T-helper 1 cell treated with Interleukin-12 subunit alpha and Interleukin-12 subunit beta and Interleukin-4 antibody, amounts not matched to agents 30 ng/mL and 1 ng/mL, for 36 hours (primary cell): ENCODE measurements at regions not wholly inside any gene's neighbourhood (a gene's known extent, or its start where the extent isn't known, plus 50 kb on each side); places are given as distances from the start of the nearest gene placed in this dataset.

Source experiments
- intact Hi-C: fragments of 100-400 bp; cut with micrococcal nuclease; formaldehyde crosslinking; loops from one replicate; pipeline ENCODE4 v1.15.1; 2024

DNA sequence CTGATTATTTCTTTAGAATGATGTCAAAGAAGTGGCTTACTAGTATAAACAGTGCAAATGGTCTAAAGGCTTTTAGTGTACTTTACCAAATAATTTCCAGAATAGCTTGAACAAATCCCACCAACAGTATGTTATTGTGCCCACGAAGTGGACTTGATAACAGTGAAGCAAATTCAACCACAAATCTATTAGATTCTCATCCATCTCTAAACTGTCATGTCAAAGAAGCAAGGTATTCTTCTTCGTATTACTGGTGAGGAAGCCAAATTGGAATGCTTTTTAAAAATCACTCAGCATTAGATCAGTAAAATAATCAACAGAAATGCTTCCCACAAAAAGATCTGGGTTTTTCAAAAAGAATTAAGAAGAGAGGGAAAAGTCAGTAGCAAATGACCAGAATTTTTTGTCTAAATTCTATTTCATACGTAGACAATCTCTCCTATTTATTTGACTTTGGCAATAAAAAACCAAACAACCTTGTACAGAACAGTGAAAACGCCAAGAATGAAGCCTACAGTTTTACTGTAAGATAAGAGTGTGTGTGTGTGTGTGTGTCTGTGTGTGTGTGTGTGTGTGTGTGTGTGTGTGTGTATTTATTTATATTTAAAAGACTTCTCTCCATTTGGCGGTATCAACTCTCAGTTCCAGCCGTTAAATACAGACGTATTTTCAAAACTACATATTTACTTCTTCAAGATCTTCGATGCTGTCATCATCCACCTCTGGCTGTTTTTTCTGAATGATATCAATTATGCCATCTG, 114.6 kb downstream of the CYB561 start:
- intact Hi-C loops, result no loop called here

- intact Hi-C loops, result no loop called here
Measured at GRCh38 chr17:63332286-63332685, 113.8 kb downstream of the CYB561 start.

DNA sequence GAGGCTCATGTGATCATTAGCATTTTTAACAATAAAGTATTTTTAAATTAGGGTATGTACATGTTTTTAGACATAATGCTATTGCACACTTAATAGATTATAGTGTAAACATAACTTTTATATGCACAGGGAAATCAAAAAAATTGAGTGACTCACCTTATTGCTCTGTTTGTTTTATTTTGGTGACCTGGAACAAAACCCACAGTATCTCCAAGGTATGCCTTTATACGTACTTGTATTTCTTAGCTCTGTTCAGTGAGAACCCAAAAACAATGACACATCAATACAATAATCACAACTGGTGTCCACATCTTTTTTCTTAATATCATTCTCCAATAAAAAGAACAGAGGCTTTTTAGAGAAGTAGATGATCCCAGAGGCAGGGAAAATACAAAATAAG, 112.2 kb downstream of the CYB561 start:
- intact Hi-C loops, result no loop called here

GRCh38 chr17:63335831-63336230, 110.3 kb downstream of the CYB561 start:
- intact Hi-C loops, result no loop called here

DNA sequence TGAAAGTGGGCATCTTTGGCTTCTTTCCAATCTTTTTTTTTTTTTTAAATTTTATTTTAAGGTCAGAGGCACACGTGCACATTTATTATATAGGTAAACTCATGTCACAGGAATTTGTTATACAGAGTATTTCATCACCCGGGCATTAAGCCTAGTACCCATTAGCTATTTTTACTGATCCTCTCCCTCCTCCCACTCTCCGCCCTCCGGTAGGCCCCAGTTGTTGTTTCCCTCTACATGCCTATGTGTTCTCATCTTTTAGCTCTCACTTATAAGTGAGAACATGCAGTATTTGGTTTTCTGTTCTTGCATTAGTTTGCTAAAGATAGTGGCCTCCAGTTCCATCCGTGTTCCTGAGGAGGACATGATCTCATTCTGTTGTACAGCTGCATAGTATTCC, 108.5 kb downstream of the CYB561 start:
- intact Hi-C loops, result no loop called here

DNA sequence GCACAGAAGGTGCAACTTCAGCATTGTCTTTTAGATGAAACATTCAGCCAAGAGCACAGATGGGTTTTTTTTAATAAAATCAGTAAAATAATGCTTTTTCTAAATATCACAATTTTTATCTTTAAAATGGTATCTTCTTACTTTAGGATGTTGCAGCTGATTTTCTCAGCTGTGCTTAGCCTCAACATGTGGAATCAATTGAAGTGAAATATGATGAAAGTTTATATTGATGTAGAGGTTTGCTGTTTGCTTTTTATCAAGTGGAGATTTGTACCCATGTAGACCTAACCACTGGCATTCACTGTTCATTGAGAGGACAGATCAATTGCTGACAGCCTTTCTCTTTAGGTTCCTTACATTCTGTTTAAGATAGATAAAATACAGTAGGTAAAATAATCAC, 107.8 kb downstream of the CYB561 start:
- intact Hi-C loops, result no loop called here

DNA sequence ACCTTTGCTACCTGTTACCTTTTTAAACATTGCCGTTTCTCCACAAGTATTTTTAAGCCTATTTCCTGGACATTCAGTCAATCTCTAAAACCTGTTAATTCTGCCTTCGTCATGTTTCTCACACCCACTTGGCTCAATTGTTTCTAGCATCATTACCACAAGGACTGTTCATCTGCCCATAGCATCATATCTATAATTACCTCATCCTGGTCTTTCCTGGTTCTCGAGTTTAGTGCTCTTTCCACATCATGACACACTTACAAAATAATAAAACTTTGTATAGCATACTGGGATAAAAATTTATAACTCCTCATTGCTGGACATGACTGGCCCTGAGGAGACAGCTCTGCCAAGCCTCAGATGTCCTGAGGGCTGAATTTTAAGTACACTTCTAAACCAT, 104.8 kb downstream of the CYB561 start:
- intact Hi-C loops, result no loop called here

DNA sequence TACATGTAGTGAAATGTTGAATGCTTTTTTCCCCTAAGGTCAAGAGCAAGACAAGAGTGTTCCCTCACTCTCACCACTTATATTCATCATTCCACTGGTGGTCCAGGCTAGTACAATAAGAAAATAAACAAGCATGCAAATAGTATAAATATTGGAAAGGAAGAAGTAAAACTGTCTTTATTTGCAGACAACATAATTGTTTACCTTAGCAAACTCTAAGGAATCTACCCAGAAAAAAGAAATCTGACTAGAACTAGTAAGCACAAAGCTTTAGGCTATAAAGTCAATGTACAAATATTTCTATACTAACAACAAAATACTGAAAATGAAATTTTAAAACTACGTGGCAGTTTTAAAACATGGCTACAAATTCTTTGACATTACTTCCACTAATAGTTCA, 101.7 kb downstream of the CYB561 start:
- intact Hi-C loops, result no loop called here

DNA sequence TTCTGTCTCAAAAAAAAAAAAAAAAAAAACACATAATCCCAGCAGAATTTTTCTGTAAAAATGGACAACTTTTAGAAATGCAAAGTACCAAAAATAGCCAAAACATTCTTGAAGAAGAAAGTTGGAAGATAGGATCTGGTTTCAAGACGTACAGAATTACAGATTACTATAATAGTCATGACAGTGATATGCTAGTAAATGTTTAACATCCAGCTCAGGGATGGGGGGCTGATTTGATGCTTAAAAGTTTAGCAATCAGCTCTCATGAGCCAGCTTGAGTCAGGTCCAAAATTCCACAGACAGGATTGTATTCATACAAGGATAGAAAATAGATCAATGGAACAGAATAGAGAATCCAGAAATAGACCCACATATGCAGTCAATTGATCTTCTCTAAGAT, 100.5 kb downstream of the CYB561 start:
- intact Hi-C loops, result no loop called here

- intact Hi-C loops, result no loop called here
Measured at GRCh38 chr17:63347475-63347874, 98.6 kb downstream of the CYB561 start.

GRCh38 chr17:63349478-63350000, 96.6 kb downstream of the CYB561 start:
- intact Hi-C loops, result no loop called here

DNA sequence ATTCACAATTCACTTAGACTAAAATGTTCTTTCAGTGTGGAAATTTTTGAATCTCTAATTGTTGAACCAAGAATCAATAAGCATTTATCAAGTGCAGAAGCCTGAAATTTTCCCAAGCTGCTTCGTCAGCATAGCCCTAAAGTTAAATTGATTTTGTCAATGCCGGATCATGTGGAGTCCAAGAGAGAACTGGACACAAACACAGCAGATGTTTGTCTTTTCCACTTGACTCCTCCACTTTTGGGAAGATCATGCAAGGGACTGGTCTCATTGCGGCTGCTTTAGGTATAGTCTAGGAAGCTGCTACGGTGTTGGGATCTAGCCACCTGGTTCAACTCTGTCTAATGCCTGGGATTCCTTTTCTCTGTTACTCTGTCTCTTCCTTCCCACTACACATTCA, 95.7 kb downstream of the CYB561 start:
- intact Hi-C loops, result no loop called here

DNA sequence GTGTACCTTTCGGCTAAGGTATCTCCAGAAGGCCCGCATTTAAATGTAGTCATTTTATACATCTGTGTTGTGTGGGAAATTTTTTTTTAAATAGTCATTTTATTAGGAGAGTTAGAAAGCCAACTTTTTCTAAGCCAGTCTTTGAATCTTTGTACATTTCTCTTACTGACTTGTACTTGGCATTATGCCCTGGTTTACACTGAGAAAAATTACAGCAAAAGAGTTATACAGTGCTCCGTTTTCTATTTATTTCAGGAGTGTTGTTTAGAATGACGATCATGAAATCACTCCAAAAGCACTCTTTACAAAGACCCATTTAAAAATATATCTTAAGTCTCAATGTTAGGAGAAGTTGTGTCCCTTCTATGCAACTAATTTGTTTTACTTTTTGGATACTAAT, 91.8 kb downstream of the CYB561 start:
- intact Hi-C loops, result no loop called here

DNA sequence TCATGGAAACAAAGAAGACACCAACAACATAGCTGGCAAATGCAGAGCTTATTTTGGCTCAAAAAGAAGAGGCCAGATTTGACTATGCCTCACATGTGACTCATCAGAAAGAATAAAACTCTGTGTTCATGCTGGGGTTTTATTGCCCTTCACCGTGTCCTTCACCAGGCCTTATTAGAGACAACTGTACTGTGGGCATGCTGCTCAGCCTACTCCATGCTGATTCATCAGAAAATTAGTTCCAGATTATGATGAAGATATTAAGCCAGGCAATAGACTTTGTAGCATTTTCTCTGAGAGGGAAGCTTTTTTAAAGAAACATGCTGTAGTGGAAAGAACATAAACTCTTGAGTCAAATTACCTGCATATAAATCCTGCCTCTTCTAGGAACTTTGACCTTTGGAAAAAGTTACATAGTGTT, 89.8 kb downstream of the CYB561 start:
- intact Hi-C loops, result no loop called here

- intact Hi-C loops, result no loop called here
Measured at GRCh38 chr17:63358111-63358839, 87.8 kb downstream of the CYB561 start.

GRCh38 chr17:63358956-63359355, 87.2 kb downstream of the CYB561 start:
- intact Hi-C loops, result no loop called here

- intact Hi-C loops, result no loop called here
Measured at GRCh38 chr17:63361182-63361581, 84.9 kb downstream of the CYB561 start.

- intact Hi-C loops, result no loop called here
Measured at GRCh38 chr17:63362115-63362514, 84.0 kb downstream of the CYB561 start.

GRCh38 chr17:63364387-63364786, 81.7 kb downstream of the CYB561 start:
- intact Hi-C loops, result no loop called here

- intact Hi-C loops, result no loop called here
Measured at GRCh38 chr17:63364944-63365343, 81.2 kb downstream of the CYB561 start.

GRCh38 chr17:63365366-63366240, 80.5 kb downstream of the CYB561 start:
- intact Hi-C loops, result no loop called here

- intact Hi-C loops, result no loop called here
Measured at GRCh38 chr17:63366241-63366566, 79.9 kb downstream of the CYB561 start.
